ENCODE measurements at regions not wholly inside any gene's neighbourhood (a gene's known extent, or its start where the extent isn't known, plus 50 kb on each side); places are given as distances from the start of the nearest gene placed in this dataset.

GRCh38 chr11:95690100-95690499 lies 99.5 kb downstream of the FAM76B start:
- no peak for DNase-seq (ENCODE audit: low read depth)

DNA sequence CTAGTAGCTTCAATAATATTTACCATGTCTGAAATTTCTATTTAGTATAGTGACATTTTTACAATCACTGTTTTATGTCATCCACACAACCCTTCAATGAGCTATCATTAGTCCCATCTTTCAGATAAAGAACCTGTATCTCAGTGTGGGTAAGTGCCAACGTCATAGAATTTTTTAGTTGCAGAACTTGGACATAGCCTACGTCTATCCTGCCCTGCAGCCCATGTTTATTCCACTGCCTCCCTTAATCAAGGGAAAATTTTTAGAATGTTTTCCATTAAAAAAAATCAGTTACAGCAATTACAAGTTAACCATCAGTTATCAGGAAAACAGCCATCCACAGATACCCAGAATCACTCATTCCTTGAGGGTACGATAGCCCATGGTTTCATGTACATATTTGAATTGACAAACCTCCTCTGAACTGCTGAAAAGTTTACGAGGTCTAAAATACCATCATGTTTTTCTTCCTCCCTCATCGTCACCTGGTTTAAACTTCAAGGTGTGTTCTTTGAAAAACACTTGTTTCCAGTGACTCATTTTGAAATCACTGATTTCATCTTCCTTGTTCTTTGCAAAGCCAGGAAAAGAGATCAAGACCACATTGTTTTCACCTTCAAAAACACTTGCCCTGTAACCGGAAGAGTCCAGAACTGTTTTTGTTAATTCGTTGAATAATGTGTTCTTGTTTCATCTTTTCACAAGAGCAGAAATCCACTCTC lies 100.9 kb downstream of the FAM76B start:
- no peak for DNase-seq (ENCODE audit: low read depth)

DNA sequence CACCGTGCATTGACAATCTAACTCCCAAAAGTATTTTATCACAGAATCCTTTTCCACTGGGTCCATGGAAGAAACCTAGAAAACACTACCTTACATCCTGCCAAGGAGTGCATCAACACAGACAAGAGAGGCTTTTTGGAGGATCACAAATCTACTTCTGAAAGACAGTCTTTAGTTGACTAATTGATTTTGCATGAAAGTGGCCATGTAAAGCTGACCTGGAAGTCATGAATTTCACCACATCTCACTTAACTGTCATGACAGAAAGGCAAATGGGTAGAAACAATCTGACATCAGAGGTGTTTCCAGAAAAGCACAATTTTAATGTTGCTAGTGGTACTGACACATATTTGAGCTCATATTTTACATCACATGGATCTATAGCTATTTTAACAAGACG lies 101.6 kb downstream of the FAM76B start:
- DNase-seq (ENCODE audit: low read depth), result no peak

DNA sequence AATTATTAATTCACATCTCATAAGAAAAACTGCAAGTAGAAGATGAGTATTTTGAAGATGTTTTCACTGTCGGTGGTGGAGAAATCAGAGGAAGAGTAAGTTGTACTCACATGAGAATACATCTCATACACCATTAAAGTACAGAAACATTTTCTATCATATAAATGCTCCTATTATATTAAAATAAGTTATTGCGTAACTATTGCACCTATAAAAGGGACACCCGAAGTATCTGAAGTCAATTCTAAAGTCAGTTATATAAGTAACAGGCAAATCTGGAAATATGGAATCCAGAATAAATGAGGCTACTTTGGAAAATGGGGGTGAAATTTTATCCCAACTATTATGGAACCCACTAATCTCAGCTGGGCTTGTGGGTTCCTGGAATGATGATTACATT lies 103.3 kb downstream of the FAM76B start:
- DNase-seq (ENCODE audit: low read depth), result no peak

GRCh38 chr11:95684701-95685100 lies 104.9 kb downstream of the FAM76B start:
- DNase-seq (ENCODE audit: low read depth), result no peak

DNA sequence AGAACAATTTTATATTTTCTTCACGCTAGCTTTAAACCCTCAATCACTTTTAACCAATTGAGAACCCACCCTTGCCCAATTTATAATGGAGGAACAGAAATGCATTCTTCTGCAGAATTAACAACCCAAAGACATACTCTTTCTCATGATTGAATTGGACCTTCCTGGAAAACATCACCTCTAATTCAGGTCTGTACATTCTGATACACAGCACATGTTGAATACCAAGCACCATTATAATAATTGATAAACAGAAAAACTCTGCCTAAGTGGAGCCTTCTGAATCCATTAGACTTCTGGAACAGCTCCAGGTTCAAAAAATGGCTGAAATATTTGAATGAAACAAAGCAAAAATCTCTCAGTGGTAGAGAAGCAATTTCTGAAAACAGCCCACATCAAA lies 105.4 kb downstream of the FAM76B start:
- no peak for DNase-seq (ENCODE audit: low read depth)

DNA sequence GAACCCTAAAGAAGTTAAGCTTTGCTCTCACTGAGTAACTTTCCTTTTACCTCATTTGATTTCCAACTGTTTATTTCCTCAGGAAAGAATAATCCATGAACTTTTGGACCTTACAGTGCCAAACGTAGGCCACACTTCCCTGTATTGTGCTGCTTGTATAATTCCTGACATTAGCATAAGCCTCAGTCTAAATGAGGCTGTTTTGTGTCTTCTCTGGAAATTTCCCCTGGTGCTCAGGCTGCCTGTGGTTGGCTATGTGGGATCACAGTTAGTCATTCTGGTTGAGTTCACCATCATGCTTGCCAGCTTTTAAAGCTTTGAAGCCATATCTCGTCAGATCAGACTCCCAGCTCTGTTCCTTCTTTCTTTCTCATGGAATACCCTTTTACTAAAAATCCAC lies 107.0 kb downstream of the FAM76B start:
- no peak for DNase-seq (ENCODE audit: low read depth)

GRCh38 chr11:95680169-95680929 lies 109.2 kb downstream of the FAM76B start:
- DNase-seq (ENCODE audit: low read depth), result peak; percentile 82

- DNase-seq (ENCODE audit: low read depth), result no peak
Observed at GRCh38 chr11:95678988-95679387, 110.6 kb downstream of the FAM76B start.

GRCh38 chr11:95676308-95676707 lies 113.3 kb downstream of the FAM76B start:
- DNase-seq (ENCODE audit: low read depth), result no peak

DNA sequence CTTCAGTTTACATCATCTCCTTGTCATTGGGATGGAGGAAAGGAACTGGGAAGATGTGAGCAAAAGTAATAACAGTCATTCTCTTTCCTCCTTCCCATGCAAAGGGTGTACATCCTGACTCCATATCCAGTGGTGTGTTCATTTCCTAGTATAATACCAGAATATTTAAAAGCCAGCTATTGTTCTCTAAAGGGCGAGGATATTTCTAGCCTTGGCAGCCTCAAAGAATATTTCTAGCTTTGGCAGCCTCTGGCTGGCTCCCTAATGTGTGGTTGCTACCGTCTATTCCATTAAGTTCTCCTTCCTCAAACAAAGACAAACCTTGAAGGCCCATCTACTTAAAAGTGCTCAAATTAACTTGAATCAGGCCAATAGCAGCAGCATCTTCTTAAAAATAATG lies 114.0 kb downstream of the FAM76B start:
- no peak for DNase-seq (ENCODE audit: low read depth)

- no peak for DNase-seq (ENCODE audit: low read depth)
Observed at GRCh38 chr11:95674657-95675358, 114.8 kb downstream of the FAM76B start.

- peak; percentile 73 for DNase-seq (ENCODE audit: low read depth)
Observed at GRCh38 chr11:95671768-95672167, 117.8 kb downstream of the FAM76B start.

DNA sequence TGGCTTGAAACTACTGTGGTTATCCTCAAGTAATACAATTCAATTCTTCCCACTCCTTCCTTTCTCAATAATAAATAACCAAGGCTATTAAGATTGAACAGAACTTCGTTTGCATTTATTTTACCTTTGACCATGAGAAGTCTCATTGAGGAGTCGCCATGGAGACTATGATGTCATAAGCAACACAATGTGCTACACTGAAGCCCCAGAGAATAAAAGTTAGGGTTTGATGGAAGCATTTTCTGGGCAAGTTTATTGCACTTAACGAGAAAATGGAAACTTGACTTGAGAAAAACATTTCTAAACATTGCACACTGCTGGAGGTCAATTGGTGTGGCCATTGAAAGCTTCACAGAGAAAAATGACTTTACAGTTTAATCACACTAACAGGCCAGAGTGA lies 121.5 kb downstream of the FAM76B start:
- DNase-seq (ENCODE audit: low read depth), result no peak

DNA sequence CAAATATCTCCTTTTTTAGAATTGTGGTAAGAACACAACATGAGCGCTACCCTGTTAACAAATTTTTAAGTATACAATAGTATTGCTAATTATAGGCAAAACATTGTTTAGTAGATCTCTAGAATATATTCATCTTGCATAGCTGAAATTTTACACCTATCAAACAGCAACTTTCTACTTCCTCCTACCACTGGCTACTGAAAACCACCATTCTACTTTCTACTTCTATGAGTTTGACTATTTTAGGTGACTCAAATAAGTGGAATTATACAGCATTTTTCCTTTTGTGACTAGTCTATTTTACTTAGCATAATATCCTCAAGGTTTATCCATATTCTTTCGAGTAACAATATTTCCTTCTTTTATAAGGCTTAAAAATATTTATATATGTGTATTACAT lies 128.4 kb downstream of the FAM76B start:
- no peak for DNase-seq (ENCODE audit: low read depth)

GRCh38 chr11:95660038-95660437 lies 129.5 kb downstream of the FAM76B start:
- no peak for DNase-seq (ENCODE audit: low read depth)

DNA sequence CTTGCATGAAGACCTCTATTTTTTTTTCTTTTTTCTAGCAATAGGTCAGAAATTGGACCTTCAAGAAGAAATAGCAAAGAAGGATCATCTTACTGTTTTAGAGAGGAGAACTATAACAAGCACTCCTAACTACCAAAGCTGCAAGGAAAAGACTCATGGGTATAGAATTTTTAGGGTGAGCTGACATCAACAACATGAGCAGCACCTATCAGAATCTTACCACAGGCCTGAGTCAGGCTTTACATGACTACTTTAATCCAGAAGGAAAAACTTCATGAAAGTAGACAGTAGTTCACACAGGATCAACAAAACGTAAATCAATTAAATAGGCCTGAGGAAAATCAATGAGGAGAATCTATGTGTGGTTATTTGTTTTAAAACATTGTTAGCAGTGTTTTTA lies 130.5 kb downstream of the FAM76B start:
- DNase-seq (ENCODE audit: low read depth), result no peak

- DNase-seq (ENCODE audit: low read depth), result no peak
Observed at GRCh38 chr11:95655536-95655935, 134.0 kb downstream of the FAM76B start.

GRCh38 chr11:95653680-95654079 lies 135.9 kb downstream of the FAM76B start:
- DNase-seq (ENCODE audit: low read depth), result no peak

DNA sequence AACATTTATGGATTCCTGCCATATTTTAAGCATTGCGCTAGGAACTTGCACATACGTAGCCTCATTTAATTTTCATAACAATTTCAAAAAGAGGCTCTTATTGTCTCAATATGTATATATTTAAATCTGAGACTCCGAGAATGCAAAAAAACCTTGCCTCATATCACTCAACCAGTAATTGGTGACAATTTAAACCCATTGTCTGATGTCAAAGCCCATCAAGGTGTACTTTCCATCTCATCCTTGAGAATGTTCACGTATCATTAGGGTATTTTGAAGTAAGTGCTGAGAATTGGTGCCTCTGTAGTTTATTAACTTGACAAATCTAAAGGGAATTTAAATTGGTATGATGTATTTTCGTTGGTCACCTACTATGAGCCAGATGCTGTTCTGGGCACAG lies 136.5 kb downstream of the FAM76B start:
- no peak for DNase-seq (ENCODE audit: low read depth)

DNA sequence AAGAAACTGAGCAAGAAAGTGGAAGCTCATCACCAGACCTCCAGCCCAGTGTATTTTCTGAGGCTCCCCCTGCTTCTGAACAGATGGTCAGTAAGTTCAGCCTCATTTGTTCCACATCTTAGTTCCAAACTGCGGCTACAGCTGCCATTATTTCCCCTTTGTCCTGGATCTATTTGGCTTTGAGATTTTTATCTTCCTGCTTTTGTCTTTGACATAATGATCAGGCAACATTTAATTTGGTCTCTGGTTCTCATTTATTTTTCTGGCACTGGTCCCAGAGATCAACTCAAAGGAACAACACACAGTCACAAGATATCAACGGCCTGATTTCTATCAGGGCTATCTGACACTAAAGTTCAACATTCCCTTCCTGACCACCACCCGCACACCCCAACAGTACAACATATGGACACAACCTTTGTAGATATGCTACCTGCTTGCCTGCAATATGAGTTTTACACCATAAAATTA lies 137.5 kb downstream of the FAM76B start:
- peak; percentile 38 for DNase-seq (ENCODE audit: low read depth)

DNA sequence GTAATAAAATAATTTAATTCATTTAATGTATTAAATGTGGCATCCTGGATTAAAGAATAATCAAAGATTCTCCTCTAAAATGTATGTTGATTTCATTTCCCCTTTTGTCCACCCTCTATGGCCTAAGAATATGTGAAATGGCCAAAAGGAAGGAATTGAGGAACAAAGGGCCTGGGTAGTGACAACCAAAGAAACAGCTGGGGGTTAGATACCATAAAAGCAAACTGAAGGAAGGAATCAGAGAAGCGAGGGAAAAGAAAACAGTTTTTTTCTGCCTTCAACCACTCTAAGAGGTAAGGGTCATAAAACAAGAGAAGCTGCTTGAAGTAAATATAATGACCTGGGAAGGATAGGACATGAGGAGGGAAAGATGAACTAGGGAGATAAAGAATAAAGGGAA lies 139.3 kb downstream of the FAM76B start:
- no peak for DNase-seq (ENCODE audit: low read depth)

DNA sequence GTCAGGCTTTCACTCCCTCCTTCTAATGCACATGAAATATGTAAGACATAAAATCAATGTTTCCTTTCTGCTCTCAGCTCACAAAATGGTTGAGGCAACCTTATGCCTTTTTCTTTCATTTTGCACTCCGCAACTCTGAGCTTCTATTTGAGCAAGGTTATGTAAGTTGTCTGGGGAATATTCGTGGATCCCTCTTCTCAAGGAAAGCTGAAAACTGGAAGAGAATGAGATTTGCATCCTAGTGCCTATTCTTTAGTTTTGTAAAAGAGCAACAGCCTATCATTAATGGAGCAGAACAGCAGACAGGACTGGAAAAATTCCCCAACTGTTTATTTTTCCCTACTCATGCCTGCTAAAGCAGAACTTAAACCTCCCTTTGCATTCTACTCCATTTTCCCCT lies 141.7 kb downstream of the FAM76B start:
- DNase-seq (ENCODE audit: low read depth), result no peak

All from fibroblast of the conjunctiva (primary cell).